Stimulated activated CD8-positive, alpha-beta memory T cell treated with anti-CD3 and anti-CD28 coated beads, Interleukin-15, amount 100 ng/mL, for 48 hours (primary cell): ENCODE measurements at regions not wholly inside any gene's neighbourhood (a gene's known extent, or its start where the extent isn't known, plus 50 kb on each side); places are given as distances from the start of the nearest gene placed in this dataset.

Experiments used
- DNase-seq, 2 donors: peaks; one replicate each; pipeline ENCODE4 v3.0.0-alpha.2; 2020; ENCODE audit warnings: low read depth in 2 of 2

DNA sequence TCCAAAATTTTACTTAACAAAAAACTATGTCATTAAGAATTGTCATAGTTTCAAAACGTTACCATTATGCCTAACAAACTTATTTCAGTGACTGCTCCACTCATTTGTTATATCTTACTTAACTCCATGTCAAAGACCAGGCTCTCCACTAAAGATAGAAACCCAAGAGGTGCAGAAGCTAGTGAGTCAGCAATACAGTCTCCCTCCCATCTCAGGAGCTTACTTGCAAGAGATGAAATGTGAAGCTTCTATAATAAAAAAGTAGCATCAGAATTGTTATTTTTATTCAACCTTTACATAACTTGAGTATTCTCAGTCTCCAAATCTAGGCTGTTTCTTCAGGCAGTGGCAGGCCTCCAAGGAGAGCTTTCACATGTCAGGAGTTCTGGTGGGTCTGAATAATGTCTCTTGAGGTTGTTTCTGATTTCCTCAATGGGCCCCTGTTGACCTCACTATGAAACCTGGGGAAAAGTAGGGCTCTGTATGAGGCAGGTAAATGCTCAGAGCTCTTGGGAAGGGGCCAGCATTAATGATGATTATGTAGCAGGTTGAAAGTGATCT, 242.0 kb downstream of the NDFIP2 start:
- no peak for DNase-seq

GRCh38 chr13:79716191-79716590, 235.2 kb downstream of the NDFIP2 start:
- no peak for DNase-seq

DNA sequence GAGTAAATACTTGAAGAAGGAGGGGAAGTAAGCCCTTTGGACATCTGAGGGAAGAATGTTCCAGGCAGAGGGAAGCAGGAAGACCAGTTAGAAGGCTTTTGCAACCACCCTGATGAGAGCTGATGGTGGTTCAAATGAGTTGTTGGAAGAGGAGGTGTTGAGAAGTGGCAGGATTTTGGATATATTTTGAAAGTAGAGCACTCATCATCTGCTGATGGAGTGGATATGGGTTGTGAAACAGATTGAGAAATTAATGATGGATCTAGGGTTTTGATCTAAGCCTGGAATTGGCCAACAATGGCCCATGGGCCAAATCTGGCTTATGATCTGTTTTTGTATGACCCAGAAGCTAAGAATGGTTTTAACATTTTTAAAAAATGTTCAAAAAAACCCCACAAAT, 230.7 kb downstream of the NDFIP2 start:
- DNase-seq: no peak

- no peak for DNase-seq
These were observed 229.4 kb downstream of the NDFIP2 start for GRCh38 chr13:79710376-79710775.

- no peak for DNase-seq
These were observed 228.5 kb downstream of the NDFIP2 start for GRCh38 chr13:79709471-79709870.

- DNase-seq: no peak
These were observed 222.8 kb downstream of the NDFIP2 start for GRCh38 chr13:79703772-79704171.

DNA sequence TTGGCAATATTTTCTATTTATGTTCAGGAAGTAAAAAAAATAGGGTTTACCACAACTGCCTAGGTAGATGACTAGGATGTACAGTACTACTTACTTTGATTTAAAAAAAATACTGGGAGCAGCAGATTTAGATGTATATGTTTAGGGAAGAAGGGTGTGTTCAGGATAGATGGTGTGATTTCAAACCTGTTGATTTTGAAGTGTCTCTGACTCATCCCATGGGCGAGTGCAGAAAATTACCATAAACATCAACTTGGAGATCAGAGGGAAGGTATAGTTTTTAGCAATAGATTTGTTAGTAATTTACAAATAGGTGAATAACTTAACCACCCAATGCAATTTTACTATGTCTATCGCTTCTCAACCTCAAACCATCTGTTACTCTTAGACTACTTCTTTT, 214.8 kb downstream of the NDFIP2 start:
- DNase-seq: no peak

DNA sequence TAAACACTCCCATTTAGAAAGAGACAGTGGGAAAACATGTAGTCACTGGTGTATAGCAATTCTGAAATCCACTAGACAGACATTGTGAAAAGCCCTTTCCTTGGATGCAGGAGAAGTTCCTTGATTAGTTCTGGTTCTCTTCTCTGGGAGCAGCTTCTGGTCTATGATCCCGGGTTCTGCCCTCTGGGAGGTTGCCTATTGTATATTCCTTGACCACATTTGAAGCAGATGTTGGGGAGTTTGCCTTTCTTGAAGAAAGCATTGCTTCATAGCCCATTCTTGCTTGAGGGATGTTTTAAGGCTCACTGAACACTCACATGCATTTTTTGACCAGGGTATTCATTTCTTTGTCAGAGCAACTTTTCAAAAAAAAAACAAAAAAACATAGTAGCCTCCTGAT, 211.9 kb downstream of the NDFIP2 start:
- DNase-seq: no peak

- DNase-seq: no peak
These were observed 210.9 kb downstream of the NDFIP2 start for GRCh38 chr13:79691826-79692225.

GRCh38 chr13:79688741-79689140, 207.8 kb downstream of the NDFIP2 start:
- DNase-seq: no peak

DNA sequence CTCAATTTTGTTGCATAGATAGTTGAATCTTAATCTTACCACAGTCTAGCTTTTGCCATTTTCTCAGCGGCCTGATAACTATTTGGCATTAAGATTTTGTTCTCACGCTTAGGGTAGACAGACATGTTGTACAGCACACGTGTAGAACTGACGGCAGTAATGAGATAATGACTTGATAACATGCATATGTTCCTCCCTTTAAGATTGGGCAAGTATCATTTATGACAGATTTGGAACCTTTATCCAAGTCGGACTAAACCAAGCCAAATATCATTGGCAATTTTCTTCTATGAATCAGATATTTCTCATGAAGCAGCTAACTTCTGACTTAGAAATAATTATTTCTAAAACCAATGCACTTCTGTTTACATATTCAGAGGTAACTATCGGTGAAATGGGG, 205.5 kb downstream of the NDFIP2 start:
- no peak for DNase-seq

DNA sequence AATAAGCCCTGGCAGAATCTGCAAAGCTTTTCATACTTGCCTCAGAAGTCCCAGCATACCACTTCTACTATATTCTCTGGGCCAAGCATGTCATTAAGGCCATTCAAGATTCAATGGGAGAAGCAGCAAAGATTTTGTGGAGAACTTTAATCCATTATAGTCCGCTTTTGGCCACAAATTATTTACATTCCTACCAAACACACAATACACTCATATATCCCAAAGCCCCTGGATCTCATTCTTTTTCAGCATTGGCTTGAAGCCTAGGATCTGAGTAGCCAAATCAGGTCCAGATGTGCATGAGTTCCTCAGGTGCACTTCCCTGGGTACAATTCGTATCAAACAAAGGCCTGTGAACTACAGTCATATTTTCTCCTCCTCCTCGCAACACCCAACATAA, 203.4 kb downstream of the NDFIP2 start:
- DNase-seq: no peak

DNA sequence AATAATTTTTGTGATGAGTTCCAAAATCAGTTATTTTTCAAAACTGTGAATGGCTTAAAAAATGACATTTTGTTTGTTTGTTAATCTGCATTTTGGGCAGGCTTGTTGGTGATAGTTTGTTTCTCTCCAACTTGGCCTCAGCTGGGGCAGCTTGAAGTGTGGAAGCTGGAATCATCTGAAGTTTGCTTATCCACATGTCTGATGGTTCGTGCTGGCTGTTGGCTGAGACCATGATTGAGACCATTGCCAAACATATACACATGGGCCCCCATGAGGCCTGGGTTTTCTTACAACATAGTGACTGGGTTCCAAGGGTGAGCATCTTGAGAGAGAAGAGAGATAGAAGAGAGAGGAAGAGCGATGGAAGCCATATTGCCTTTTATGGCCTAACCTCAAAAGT, 201.2 kb downstream of the NDFIP2 start:
- no peak for DNase-seq

- DNase-seq: no peak
These were observed 200.1 kb downstream of the NDFIP2 start for GRCh38 chr13:79681069-79681468.

DNA sequence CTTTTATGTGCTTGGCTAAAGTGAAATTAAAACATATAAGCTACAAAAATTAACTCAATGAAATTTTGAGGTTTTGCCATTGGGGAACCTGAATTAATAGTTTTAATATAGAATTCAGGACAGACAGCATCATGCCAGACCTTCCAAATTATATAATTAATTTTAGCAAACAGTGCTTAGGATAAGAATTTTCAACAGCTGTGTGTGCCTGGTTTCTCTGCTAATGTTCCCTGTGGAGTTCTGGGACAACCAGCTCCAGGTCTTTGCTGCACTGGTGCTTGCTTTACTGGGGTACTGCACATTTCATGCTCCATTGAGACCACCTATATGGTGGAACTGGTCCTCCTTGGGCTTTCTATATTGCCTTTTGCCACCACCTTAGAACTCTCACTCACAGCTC, 199.5 kb downstream of the NDFIP2 start:
- no peak for DNase-seq

GRCh38 chr13:79679334-79679733, 198.4 kb downstream of the NDFIP2 start:
- DNase-seq: peak in 1 of 2 donors; percentile 2

GRCh38 chr13:79678100-79678499, 197.1 kb downstream of the NDFIP2 start:
- no peak for DNase-seq

DNA sequence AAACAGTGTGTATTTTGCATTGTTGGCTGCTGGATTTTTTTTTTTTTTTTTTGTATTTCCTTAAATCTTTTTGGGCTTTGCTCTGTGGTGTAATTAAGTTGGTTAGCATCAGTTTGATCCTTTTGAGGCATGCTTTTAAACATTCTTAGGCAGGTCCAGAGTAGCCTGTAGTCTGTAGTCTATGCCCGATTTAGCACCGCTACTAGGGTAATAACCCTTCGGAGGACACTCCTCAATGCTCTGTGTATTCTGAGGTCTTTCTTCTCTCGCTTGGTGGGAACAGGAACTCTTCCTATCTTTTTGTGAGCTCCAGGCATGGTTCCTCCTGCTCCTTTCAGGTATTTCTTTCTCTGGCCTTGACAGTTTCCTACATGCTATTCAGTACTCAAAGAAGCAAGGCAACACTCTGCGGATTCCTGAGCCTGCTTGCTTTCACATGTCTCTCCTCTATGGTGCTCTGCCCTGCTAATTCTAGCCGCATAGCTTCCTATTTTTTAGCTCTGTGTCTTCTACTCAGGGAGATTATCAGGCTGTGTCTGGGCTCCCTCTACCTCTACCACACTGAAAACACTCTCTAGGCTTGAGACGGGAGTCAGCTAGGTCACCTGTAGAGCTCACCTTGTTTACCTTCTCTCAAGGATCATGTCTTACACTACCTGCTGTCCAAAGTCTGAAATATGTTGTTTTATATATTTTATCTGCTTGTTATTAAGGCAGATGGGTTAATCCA, 195.1 kb downstream of the NDFIP2 start:
- no peak for DNase-seq

DNA sequence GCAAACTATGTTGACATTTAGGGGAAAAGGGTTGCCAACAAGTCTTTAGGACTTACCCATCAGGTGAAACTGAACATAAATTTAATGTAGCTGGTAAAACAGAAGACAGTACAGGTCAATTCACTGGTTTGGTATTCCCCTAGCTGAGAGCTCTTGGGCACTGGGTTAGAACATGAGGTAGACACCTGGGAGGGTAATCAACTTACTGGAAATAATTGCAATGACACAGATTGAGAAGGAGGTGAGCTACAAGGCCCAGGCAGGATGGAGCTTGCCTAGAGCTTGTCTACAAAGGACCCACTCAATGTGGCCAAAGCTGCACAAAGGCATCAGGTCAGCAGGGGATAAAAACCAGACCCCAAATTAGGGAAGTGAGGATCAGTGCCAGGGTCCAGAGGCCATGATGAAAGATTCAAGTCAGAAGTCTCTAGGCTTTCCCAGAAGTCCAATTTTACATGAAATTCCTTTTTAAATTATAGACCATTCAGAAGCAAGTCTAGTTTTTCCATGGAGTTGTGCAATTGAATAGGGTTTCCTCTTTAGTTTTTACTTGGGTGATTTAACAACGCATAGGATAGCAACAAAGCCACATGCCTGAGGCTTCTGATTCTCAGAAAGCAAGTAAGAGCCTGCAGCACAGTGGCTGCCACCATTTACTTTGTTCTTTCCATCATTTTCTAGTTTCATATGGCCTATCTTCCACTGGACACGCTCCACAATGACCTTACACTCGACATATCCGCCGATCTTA, 194.0 kb downstream of the NDFIP2 start:
- no peak for DNase-seq

GRCh38 chr13:79673993-79674377, 193.0 kb downstream of the NDFIP2 start:
- no peak for DNase-seq

DNA sequence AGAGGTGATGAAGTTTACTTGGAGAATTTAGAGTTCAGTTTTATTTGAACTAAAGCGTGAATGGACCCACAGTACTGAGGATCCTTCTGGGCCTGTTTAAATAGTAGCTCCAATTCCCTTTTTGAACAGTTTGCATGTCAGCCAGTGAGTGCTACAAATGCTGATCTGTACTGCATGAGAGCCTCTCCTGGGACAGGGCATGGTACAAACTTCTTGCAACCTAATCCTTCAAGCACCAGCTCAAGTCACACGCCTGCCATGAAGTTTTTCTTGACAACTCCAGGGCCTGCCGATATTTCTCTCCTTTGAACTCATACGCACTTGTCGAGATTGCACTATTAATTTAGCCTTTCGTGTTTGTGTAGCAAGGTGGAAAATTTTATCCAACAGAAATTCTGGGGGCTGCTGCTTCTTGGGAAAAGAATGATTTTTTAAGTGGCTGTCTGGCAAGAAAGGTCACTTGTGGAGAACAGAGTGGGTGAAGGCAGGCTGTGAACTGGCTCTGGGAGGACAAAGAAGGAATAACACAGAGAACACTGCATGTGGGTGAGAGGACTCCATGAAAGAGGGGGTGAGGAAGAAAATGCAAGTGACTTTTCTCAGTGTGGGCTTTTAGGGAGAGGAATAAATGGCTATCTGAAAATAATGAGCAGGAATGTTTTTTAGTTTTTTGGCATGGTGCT, 192.5 kb downstream of the NDFIP2 start:
- DNase-seq: no peak

DNA sequence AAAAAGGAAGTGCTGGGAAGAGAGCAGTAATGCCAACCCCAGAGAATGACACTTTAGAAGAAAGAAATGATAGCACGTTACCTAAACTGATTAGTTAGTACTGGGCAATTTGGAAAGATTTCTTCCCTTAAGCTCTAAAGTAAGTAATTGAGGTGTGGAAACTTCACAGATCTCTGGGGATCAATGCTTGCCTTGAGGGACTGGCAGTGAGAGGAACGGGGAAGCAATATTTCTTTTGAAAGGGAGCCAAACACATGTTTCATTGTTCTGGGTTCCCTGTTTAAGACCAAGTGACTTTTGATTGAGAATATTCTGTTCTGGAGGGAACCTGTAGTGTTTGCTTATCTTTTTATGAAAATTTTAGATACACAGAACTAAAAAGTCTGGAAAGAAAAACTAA, 190.5 kb downstream of the NDFIP2 start:
- no peak for DNase-seq
